ENCODE measurements at regions not wholly inside any gene's neighbourhood (a gene's known extent, or its start where the extent isn't known, plus 50 kb on each side); places are given as distances from the start of the nearest gene placed in this dataset.
"Not testable (repeated sequence)": the region's sequence is repeated elsewhere in the genome, so short reads cannot be mapped to it uniquely, and the experiment has no call there.

- no peak overlapping the region for H3K4me3 ChIP-seq
- intact Hi-C loops (cut with DNase I), result no loop called here
- no peaks in the 10 kb centered on the region for H3K27me3 ChIP-seq
- no peak for DNase-seq (ENCODE audit: extremely low spot score in 2 of 2)
- no peaks in the 10 kb centered on the region for H3K4me1 ChIP-seq
- H3K9me3 ChIP-seq, result no peaks in the 10 kb centered on the region
- no peak overlapping the region for H3K27ac ChIP-seq
- H3K36me3 ChIP-seq, result no peaks in the 10 kb centered on the region
- TF ChIP-seq POLR2AphosphoS5 (IDR thresholded peaks at IDR 0.05; ENCODE audit: insufficient read depth in 1 of 2, low read depth in 1 of 2) (no peak), POLR2A (IDR thresholded peaks at IDR 0.05) (no peak), CTCF (IDR thresholded peaks at IDR 0.05) (no peak)
These were observed 117.1 kb upstream of the KRR1 start for GRCh38 chr12:75628511-75628910.

DNA sequence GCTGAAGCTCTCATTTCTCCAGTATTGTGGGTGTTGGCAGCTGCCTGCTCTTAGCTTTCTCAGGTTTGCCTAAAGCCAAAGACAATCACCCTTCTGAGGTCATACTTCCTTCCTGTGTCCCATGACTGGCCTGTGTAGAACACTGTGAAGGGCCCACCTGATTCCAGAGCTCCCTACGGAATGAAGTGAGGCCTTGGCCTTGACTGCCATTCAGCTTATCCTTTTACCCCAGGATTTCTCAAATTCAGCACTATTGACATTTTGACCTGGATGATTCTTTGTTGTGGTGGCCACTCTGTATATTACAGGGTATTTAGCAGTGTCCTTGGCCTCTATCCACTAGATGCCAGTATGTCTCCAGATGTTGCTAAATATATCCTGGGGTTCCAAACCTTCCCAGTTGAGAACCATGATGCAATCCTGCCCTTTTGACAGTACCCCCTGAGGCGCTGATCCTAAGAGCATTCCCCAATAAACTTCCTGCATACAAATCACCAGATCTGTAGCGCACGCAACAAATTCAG lies 112.3 kb upstream of the KRR1 start:
- H3K27ac ChIP-seq, result no peak overlapping the region
- TF ChIP-seq CTCF (IDR thresholded peaks at IDR 0.05), result no peak
- no peak for TF ChIP-seq POLR2A (IDR thresholded peaks at IDR 0.05)
- TF ChIP-seq POLR2AphosphoS5 (IDR thresholded peaks at IDR 0.05; ENCODE audit: insufficient read depth in 1 of 2, low read depth in 1 of 2), result no peak
- H3K4me1 ChIP-seq, result no peaks in the 10 kb centered on the region
- no peaks in the 10 kb centered on the region for H3K9me3 ChIP-seq
- H3K4me3 ChIP-seq, result no peak overlapping the region
- H3K36me3 ChIP-seq, result no peaks in the 10 kb centered on the region
- intact Hi-C loops (cut with DNase I), result no loop called here
- DNase-seq (ENCODE audit: extremely low spot score in 2 of 2), result no peak
- no peaks in the 10 kb centered on the region for H3K27me3 ChIP-seq

DNA sequence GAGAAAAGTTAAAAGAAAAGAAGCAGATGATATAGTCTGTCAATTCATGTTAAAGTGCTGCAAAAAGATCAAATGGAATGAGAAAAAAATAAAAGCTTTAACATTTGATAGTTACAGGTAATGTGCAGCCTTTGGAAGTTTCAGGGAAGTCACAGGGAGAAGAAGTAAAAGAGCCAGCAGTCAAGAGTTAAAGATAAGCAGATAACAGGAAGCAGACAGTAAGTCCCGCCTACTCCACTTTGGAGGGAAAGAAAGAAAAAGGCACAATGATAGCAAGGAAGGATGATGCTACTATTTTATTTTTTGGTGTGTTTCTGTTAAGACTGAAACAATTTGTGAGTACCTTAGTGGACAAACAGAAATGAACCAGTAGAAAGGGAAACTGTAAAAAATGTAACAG lies 111.1 kb upstream of the KRR1 start:
- no peak overlapping the region for H3K27ac ChIP-seq
- H3K9me3 ChIP-seq, result no peaks in the 10 kb centered on the region
- H3K36me3 ChIP-seq, result no peaks in the 10 kb centered on the region
- no peak for TF ChIP-seq POLR2AphosphoS5 (IDR thresholded peaks at IDR 0.05; ENCODE audit: insufficient read depth in 1 of 2, low read depth in 1 of 2)
- TF ChIP-seq CTCF (IDR thresholded peaks at IDR 0.05), result no peak
- no peak for TF ChIP-seq POLR2A (IDR thresholded peaks at IDR 0.05)
- H3K27me3 ChIP-seq, result no peaks in the 10 kb centered on the region
- DNase-seq (ENCODE audit: extremely low spot score in 2 of 2), result no peak
- no peak overlapping the region for H3K4me3 ChIP-seq
- intact Hi-C loops (cut with DNase I), result no loop called here
- H3K4me1 ChIP-seq, result no peaks in the 10 kb centered on the region

DNA sequence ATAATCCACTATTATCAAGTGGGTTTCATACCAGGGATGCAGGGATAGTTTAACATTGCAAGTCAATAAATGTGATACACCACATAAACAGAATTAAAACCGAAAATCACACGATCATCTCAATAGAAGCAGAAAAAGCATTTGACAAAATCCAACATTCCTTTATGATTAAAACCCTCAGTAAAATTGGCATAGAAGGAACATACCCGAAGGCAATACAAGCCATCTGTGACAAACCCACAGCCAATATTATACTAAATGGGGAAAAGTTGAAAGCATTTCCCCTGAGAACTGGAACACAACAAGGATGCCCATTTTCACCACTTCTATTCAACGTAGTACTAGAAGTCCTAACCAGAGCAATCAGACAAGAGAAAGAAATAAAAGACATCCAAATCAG lies 103.0 kb upstream of the KRR1 start:
- H3K27ac ChIP-seq; H3K4me3 ChIP-seq; H3K36me3 ChIP-seq; H3K27me3 ChIP-seq; intact Hi-C loops (cut with DNase I); H3K4me1 ChIP-seq; H3K9me3 ChIP-seq; DNase-seq (ENCODE audit: extremely low spot score in 2 of 2): not testable (repeated sequence)

GRCh38 chr12:75613981-75614380 lies 102.6 kb upstream of the KRR1 start:
- TF ChIP-seq POLR2AphosphoS5 (IDR thresholded peaks at IDR 0.05; ENCODE audit: insufficient read depth in 1 of 2, low read depth in 1 of 2) (no peak), CTCF (IDR thresholded peaks at IDR 0.05) (no peak), POLR2A (IDR thresholded peaks at IDR 0.05) (no peak)
- DNase-seq (ENCODE audit: extremely low spot score in 2 of 2), result no peak
- Histone ChIP-seq H3K9me3 (no peaks in the 10 kb centered on the region), H3K4me1 (no peaks in the 10 kb centered on the region), H3K27ac (no peak overlapping the region), H3K36me3 (no peaks in the 10 kb centered on the region), H3K27me3 (no peaks in the 10 kb centered on the region), H3K4me3 (no peak overlapping the region)
- intact Hi-C loops (cut with DNase I), result no loop called here

- DNase-seq (ENCODE audit: extremely low spot score in 2 of 2), result no peak
- H3K27ac ChIP-seq, result no peak overlapping the region
- no peaks in the 10 kb centered on the region for H3K9me3 ChIP-seq
- no peaks in the 10 kb centered on the region for H3K36me3 ChIP-seq
- intact Hi-C loops (cut with DNase I), result no loop called here
- no peaks in the 10 kb centered on the region for H3K27me3 ChIP-seq
- TF ChIP-seq POLR2A (IDR thresholded peaks at IDR 0.05) (no peak), POLR2AphosphoS5 (IDR thresholded peaks at IDR 0.05; ENCODE audit: insufficient read depth in 1 of 2, low read depth in 1 of 2) (no peak), CTCF (IDR thresholded peaks at IDR 0.05) (no peak)
- no peaks in the 10 kb centered on the region for H3K4me1 ChIP-seq
- H3K4me3 ChIP-seq, result no peak overlapping the region
These were observed 99.6 kb upstream of the KRR1 start for GRCh38 chr12:75611041-75611440.

Measured in vagina (tissue), 2 donors.